Neuron (in vitro differentiated cells): ENCODE measurements at regions not wholly inside any gene's neighbourhood (a gene's known extent, or its start where the extent isn't known, plus 50 kb on each side); places are given as distances from the start of the nearest gene placed in this dataset.

ENCODE experiments used
- H2AFZ ChIP-seq: one replicate; pipeline ENCODE4 v1.6.1; 2013; ENCODE audit warnings: low read depth, mild to moderate bottlenecking, inconsistent platforms, low read length, moderate library complexity
- H3K27me3 ChIP-seq: one replicate; pipeline ENCODE4 v1.6.1; 2013; ENCODE audit warnings: low read length; ENCODE audit not compliant: insufficient read depth
- H3K36me3 ChIP-seq: one replicate; pipeline ENCODE4 v1.6.1; 2013; ENCODE audit warnings: low read length; ENCODE audit not compliant: insufficient read depth
- H3K4me1 ChIP-seq: one replicate; pipeline ENCODE4 v1.6.1; 2013; ENCODE audit warnings: low read length; ENCODE audit not compliant: insufficient read depth
- H3K4me3 ChIP-seq: 2 replicates; pipeline ENCODE4 v1.5.1; 2013; ENCODE audit warnings: mild to moderate bottlenecking, low read length, moderate library complexity
- H3K9me3 ChIP-seq: one replicate; pipeline ENCODE4 v1.6.1; 2013; ENCODE audit warnings: low read length

DNA sequence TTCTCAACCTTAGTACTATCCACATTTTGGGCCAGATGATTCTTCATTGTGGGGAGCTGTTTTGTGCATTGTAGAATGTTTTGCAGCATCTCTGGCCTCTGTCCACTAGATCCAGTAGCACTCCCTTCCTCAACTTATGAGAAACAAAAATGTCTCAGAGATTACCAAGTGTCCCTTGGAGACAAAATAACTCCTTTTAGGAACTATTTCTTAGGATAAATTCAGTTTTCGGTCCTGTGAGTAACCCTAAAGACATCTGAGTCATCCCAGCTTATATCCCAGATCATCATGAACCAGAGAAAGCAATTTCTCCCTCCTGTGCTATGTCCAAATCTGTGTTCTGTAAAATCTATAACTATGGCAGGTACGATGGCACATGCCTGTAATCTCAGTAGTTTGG, 266.6 kb upstream of the PHYHIPL start:
- no peaks in the 10 kb centered on the region for H3K9me3 ChIP-seq
- no peak overlapping the region for H2AFZ ChIP-seq
- no peaks in the 10 kb centered on the region for H3K27me3 ChIP-seq
- H3K4me3 ChIP-seq = no peak overlapping the region
- no peaks in the 10 kb centered on the region for H3K36me3 ChIP-seq
- peaks cover 6% of the 10 kb centered on the region for H3K4me1 ChIP-seq

DNA sequence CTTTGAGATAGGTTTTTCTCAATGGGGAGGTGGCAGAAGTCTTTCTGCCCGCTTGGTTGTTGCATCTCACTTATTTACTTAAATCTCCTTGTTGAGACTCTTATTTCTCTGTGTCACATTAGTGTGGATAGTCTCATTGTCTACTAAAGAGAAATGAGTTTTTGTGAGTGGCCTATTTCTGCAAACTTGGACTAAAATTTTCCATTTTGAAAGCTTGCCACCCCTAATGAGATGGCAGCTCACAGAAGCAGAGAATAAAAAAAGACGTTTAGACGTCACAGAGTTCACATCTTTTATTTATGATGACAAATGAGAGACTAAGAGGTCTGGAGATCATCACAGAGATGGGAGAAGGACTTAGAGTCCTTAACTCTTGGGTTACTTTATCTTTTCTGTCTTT, 262.7 kb upstream of the PHYHIPL start:
- Histone ChIP-seq H3K4me3 (no peak overlapping the region), H3K27me3 (no peaks in the 10 kb centered on the region), H3K36me3 (no peaks in the 10 kb centered on the region), H3K9me3 (no peaks in the 10 kb centered on the region), H3K4me1 (peaks cover 6% of the 10 kb centered on the region), H2AFZ (no peak overlapping the region)

DNA sequence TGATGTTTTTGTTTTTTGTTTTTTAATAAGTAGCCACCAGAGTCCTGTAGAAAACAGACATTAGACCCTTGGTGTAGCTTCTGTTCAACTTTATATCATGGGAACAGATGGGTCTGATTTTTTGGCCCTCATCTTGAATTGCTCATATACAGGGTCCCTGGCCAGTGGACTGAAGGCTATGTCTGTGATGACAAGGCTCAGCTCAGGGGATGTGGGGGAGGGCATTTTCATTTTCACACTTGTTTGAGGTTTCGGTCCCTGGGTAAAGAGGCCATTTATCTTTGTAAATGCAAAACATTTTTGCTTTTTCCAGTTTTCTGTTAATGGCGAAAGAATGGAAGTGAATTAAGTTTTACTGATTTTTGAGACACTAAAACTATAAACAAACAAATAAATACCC, 257.6 kb upstream of the PHYHIPL start:
- Histone ChIP-seq H3K4me3 (no peak overlapping the region), H3K27me3 (no peaks in the 10 kb centered on the region), H3K36me3 (no peaks in the 10 kb centered on the region), H2AFZ (no peak overlapping the region), H3K9me3 (no peaks in the 10 kb centered on the region), H3K4me1 (peaks cover 21% of the 10 kb centered on the region)

GRCh38 chr10:58919927-58920654, 256.4 kb upstream of the PHYHIPL start:
- Histone ChIP-seq H2AFZ (no peak overlapping the region), H3K4me1 (peaks cover 15% of the 10 kb centered on the region), H3K9me3 (no peaks in the 10 kb centered on the region), H3K27me3 (no peaks in the 10 kb centered on the region), H3K4me3 (no peak overlapping the region), H3K36me3 (no peaks in the 10 kb centered on the region)

DNA sequence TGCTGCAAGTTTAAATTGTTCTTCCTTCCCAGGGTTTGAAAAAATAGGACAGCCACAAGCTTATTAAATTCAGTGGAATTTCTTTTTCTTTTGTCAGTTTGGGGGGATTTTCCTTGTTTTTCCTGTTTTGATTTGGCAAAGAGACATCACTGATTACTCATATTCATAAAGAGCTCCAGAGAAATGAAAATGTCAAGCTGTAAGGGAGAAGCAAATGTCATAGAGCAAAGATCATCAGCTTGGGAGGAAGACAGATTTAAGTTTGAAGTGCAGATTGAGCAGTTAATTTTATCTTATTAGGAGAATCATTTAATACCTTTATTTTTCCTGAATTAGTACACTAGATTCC, 255.8 kb upstream of the PHYHIPL start:
- Histone ChIP-seq H3K4me3 (no peak overlapping the region), H3K36me3 (no peaks in the 10 kb centered on the region), H2AFZ (no peak overlapping the region), H3K4me1 (peaks cover 15% of the 10 kb centered on the region), H3K9me3 (no peaks in the 10 kb centered on the region), H3K27me3 (no peaks in the 10 kb centered on the region)

GRCh38 chr10:58921421-58921855, 255.0 kb upstream of the PHYHIPL start:
- no peak overlapping the region for H2AFZ ChIP-seq
- peaks cover 15% of the 10 kb centered on the region for H3K4me1 ChIP-seq
- no peaks in the 10 kb centered on the region for H3K27me3 ChIP-seq
- no peak overlapping the region for H3K4me3 ChIP-seq
- no peaks in the 10 kb centered on the region for H3K9me3 ChIP-seq
- no peaks in the 10 kb centered on the region for H3K36me3 ChIP-seq

- Histone ChIP-seq H3K4me3 (no peak overlapping the region), H3K9me3 (no peaks in the 10 kb centered on the region), H3K27me3 (no peaks in the 10 kb centered on the region), H3K36me3 (no peaks in the 10 kb centered on the region), H3K4me1 (peaks cover 9% of the 10 kb centered on the region), H2AFZ (no peak overlapping the region)
These were observed 251.1 kb upstream of the PHYHIPL start for GRCh38 chr10:58925381-58925780.

- H3K27me3 ChIP-seq = no peaks in the 10 kb centered on the region
- H3K4me1 ChIP-seq = no peaks in the 10 kb centered on the region
- no peak overlapping the region for H2AFZ ChIP-seq
- no peaks in the 10 kb centered on the region for H3K36me3 ChIP-seq
- no peaks in the 10 kb centered on the region for H3K9me3 ChIP-seq
- H3K4me3 ChIP-seq = no peak overlapping the region
These were observed 245.9 kb upstream of the PHYHIPL start for GRCh38 chr10:58930500-58930899.

DNA sequence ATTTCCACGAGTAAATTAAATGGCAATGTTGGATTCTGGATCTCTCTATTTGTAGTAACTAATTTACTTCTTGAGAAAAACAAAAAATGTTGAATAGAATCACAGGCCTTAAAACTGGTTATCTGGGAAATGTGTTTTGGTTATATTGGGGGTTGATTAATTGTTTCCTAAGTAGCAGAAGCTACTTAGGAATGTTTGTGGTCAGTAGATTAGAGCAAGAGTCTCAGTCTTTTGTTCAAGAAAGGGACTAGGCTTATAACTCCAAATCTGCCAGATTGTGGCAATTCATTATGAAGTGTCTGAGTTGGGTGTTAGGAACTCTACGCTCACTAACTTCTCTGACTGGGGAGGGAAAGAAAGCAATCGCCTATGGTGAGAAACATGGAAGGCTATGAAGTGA, 244.3 kb upstream of the PHYHIPL start:
- H3K36me3 ChIP-seq = no peaks in the 10 kb centered on the region
- no peak overlapping the region for H3K4me3 ChIP-seq
- no peak overlapping the region for H2AFZ ChIP-seq
- H3K4me1 ChIP-seq = no peaks in the 10 kb centered on the region
- no peaks in the 10 kb centered on the region for H3K27me3 ChIP-seq
- no peaks in the 10 kb centered on the region for H3K9me3 ChIP-seq

- no peaks in the 10 kb centered on the region for H3K27me3 ChIP-seq
- no peak overlapping the region for H2AFZ ChIP-seq
- H3K4me1 ChIP-seq = no peaks in the 10 kb centered on the region
- no peaks in the 10 kb centered on the region for H3K9me3 ChIP-seq
- H3K36me3 ChIP-seq = no peaks in the 10 kb centered on the region
- no peak overlapping the region for H3K4me3 ChIP-seq
These were observed 243.7 kb upstream of the PHYHIPL start for GRCh38 chr10:58932577-58933314.

DNA sequence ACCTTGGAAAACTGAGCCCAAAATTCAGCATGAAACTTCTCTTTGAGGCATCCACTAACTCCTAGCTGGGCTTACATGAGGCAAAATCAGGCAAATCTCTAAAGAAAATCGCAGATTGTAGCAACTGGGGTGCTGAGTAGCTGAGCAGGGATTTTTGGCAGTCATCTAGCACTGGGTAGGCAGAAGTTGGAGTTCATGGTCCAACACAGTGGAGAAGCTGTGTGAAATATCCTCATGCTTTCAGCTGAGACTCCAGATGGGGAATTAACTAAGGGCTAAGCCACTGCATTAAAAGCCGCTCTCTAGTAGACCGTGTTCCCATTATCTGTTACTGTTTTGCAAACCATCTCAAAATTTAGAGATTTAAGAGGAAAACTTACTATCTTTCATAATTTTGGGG, 240.1 kb upstream of the PHYHIPL start:
- Histone ChIP-seq H3K4me3 (no peak overlapping the region), H3K9me3 (no peaks in the 10 kb centered on the region), H3K4me1 (no peaks in the 10 kb centered on the region), H3K27me3 (no peaks in the 10 kb centered on the region), H2AFZ (no peak overlapping the region), H3K36me3 (no peaks in the 10 kb centered on the region)

- H3K36me3 ChIP-seq = no peaks in the 10 kb centered on the region
These were observed 239.0 kb upstream of the PHYHIPL start for GRCh38 chr10:58937423-58937822.

DNA sequence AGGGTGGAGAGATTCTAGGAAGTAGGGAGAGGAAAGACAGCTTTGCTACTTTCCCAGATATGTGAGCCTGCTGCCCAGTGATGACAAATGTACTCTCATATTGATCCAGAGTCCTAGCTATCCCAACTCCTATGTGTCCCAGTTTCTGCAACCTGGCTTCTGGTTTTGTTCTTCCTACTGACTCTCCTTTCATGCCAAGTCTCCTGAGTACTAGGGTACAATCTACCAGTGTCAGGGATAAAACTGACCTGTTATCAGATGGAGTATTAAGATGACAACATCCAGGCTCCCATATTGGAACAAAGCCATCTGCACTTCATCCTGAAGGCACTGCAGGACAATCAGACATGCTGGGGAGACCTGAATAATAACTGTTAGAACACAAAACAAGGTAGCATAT, 233.7 kb upstream of the PHYHIPL start:
- H3K9me3 ChIP-seq = no peaks in the 10 kb centered on the region
- no peaks in the 10 kb centered on the region for H3K27me3 ChIP-seq
- no peak overlapping the region for H3K4me3 ChIP-seq
- no peaks in the 10 kb centered on the region for H3K4me1 ChIP-seq
- H3K36me3 ChIP-seq = no peaks in the 10 kb centered on the region
- H2AFZ ChIP-seq = no peak overlapping the region

More at GRCh38 chr10:58937423-58937822, 239.0 kb upstream of the PHYHIPL start:
- H3K9me3 ChIP-seq = no peaks in the 10 kb centered on the region
- no peak overlapping the region for H3K4me3 ChIP-seq
- no peak overlapping the region for H2AFZ ChIP-seq
- H3K27me3 ChIP-seq = no peaks in the 10 kb centered on the region
- no peaks in the 10 kb centered on the region for H3K4me1 ChIP-seq
